Dendritic cell treated with granulocyte-macrophage colony-stimulating factor and Interleukin-4, amounts not matched to agents 40 ng/mL and 50 ng/mL, for 4 days (primary cell): ENCODE measurements at regions not wholly inside any gene's neighbourhood (a gene's known extent, or its start where the extent isn't known, plus 50 kb on each side); places are given as distances from the start of the nearest gene placed in this dataset.

Source experiments
- H3K27ac Mint-ChIP-seq: one replicate; pipeline ENCODE4 v1.8.0; 2022; ENCODE audit warnings: mild to moderate bottlenecking, mixed read lengths
- H3K27me3 Mint-ChIP-seq: one replicate; pipeline ENCODE4 v1.8.0; 2022; ENCODE audit warnings: mild to moderate bottlenecking, mixed read lengths
- H3K36me3 Mint-ChIP-seq: one replicate; pipeline ENCODE4 v1.8.0; 2022; ENCODE audit warnings: low read depth, mixed read lengths
- H3K4me1 Mint-ChIP-seq: one replicate; pipeline ENCODE4 v1.8.0; 2022; ENCODE audit warnings: low read depth, mixed read lengths
- H3K4me3 Mint-ChIP-seq: one replicate; pipeline ENCODE4 v1.8.0; 2022; ENCODE audit warnings: mild to moderate bottlenecking, moderate library complexity, mixed read lengths
- H3K9me3 Mint-ChIP-seq: one replicate; pipeline ENCODE4 v1.8.0; 2022; ENCODE audit warnings: mixed read lengths
- intact Hi-C: fragments of 100-400 bp; cut with micrococcal nuclease; formaldehyde crosslinking; loops from one replicate; pipeline ENCODE4 v1.15.0; 2022

DNA sequence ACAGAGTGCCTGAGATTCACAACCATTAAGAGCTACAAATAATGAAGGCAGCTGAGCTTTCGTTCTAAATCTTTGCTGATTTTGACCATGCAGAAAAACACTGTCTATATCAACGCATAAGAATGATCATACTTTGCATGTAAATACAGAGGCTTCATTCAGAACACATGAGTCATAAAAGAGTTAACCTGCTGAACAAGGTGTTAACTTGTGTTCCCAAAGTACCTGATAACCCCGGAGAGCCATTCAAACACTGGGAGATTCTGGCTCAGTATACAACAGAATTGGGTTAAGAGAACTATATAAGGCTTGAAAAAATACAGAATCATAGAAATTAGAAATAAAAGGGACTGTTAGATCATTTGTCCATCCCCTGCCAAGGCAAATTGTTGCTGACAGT lies 964.3 kb upstream of the TENM3 start:
- intact Hi-C loops: no loop called here
- Mint-ChIP-seq H3K27me3 (no peaks in the 10 kb centered on the region), H3K9me3 (no peaks in the 10 kb centered on the region), H3K4me1 (no peaks in the 10 kb centered on the region), H3K27ac (no peak overlapping the region), H3K4me3 (no peak overlapping the region), H3K36me3 (no peaks in the 10 kb centered on the region)

DNA sequence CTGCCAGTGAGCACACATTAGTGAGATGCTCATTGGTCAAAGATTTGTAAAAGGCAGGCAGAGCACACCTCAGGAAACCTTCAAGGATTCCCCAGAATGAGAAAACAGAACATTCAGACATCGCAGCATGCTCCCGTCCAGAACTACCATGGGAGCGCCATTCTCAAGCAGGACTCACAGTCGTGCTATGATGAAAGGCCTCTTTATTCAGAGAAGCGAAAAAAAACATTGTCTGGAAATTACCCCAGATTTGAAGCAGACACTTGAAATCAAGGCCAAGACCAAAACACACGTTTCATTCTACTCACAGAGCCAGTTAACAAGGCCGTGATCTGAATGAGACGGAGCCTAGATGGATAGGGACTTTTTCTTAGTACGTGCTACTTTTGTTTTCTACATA lies 961.8 kb upstream of the TENM3 start:
- Mint-ChIP-seq H3K4me1 (no peaks in the 10 kb centered on the region), H3K27me3 (no peaks in the 10 kb centered on the region), H3K9me3 (no peaks in the 10 kb centered on the region), H3K4me3 (no peak overlapping the region), H3K27ac (no peak overlapping the region), H3K36me3 (no peaks in the 10 kb centered on the region)
- intact Hi-C loops: no loop called here

DNA sequence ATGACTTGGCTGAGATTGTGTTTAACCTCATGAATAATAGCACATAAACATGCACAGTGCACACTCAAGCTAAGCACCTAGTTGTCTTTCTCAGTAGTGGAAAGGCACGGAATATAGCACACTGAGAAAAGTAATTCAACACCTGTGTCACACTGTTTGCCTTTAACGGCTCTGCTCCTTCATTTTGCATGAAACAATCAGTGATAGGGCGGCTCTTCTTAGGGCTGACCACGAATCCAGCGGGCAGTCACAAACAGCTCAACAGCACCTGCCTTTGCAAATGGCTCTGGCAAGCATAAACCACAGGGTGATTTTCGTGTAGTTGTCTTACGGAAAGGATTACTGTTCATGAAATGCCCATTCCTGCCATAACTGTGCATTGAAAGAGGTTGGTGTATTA lies 954.0 kb upstream of the TENM3 start:
- Mint-ChIP-seq H3K4me3 (no peak overlapping the region), H3K36me3 (no peaks in the 10 kb centered on the region), H3K27me3 (no peaks in the 10 kb centered on the region), H3K9me3 (no peaks in the 10 kb centered on the region), H3K27ac (no peak overlapping the region), H3K4me1 (no peaks in the 10 kb centered on the region)
- intact Hi-C loops: no loop called here

GRCh38 chr4:181291615-181292014 lies 951.6 kb upstream of the TENM3 start:
- no peak overlapping the region for H3K27ac Mint-ChIP-seq
- no peaks in the 10 kb centered on the region for H3K9me3 Mint-ChIP-seq
- H3K4me3 Mint-ChIP-seq: no peak overlapping the region
- H3K36me3 Mint-ChIP-seq: no peaks in the 10 kb centered on the region
- intact Hi-C loops: no loop called here
- H3K27me3 Mint-ChIP-seq: no peaks in the 10 kb centered on the region
- no peaks in the 10 kb centered on the region for H3K4me1 Mint-ChIP-seq

DNA sequence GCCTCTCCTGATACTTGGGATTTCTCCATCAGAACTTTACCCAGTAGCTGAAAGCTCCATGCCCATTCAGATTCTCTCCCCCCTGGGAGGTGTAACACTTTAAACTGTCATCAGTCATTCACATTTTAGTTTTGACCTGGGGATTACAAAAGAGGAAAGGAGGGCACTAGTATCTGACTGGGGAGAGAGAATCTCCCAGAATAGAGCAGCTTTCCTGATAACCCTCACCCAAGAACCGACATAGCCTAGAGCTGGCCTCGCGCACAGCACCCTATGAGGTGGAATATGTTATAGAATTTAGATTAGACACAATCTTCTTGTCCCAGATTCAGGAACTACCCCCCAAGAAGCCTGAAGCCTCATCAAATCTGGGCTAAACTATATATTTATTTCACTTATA lies 950.2 kb upstream of the TENM3 start:
- H3K4me1 Mint-ChIP-seq: no peaks in the 10 kb centered on the region
- no peaks in the 10 kb centered on the region for H3K36me3 Mint-ChIP-seq
- no peaks in the 10 kb centered on the region for H3K9me3 Mint-ChIP-seq
- intact Hi-C loops: no loop called here
- no peaks in the 10 kb centered on the region for H3K27me3 Mint-ChIP-seq
- H3K27ac Mint-ChIP-seq: no peak overlapping the region
- no peak overlapping the region for H3K4me3 Mint-ChIP-seq

DNA sequence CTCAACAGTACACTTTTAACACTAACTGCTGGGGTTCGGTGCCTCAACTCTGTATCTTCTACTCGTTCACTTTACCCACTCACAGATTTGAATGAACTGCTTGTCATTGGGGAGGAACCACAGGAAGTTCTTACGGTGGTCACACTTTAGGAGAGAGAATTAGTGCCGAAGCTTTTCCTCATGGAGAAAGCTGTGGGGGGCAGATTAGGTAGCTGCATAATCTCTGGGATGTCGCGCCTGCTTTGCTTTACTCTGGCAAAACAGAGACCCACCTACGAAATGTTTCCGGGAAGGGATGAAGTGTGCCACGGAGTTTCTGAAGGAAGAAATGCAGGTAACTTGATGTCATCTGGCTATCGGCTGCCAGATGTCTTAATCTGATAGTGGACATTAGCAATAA lies 949.7 kb upstream of the TENM3 start:
- Mint-ChIP-seq H3K36me3 (no peaks in the 10 kb centered on the region), H3K4me1 (no peaks in the 10 kb centered on the region), H3K4me3 (no peak overlapping the region)

GRCh38 chr4:181294421-181294820 lies 948.8 kb upstream of the TENM3 start:
- intact Hi-C loops: no loop called here
- H3K27ac Mint-ChIP-seq: no peak overlapping the region
- H3K4me1 Mint-ChIP-seq: no peaks in the 10 kb centered on the region
- H3K9me3 Mint-ChIP-seq: no peaks in the 10 kb centered on the region
- no peaks in the 10 kb centered on the region for H3K36me3 Mint-ChIP-seq
- H3K4me3 Mint-ChIP-seq: no peak overlapping the region
- H3K27me3 Mint-ChIP-seq: no peaks in the 10 kb centered on the region

More for the DNA sequence above, 949.7 kb upstream of the TENM3 start:
- intact Hi-C loops: no loop called here
- no peaks in the 10 kb centered on the region for H3K27me3 Mint-ChIP-seq
- H3K27ac Mint-ChIP-seq: no peak overlapping the region
- H3K9me3 Mint-ChIP-seq: no peaks in the 10 kb centered on the region

DNA sequence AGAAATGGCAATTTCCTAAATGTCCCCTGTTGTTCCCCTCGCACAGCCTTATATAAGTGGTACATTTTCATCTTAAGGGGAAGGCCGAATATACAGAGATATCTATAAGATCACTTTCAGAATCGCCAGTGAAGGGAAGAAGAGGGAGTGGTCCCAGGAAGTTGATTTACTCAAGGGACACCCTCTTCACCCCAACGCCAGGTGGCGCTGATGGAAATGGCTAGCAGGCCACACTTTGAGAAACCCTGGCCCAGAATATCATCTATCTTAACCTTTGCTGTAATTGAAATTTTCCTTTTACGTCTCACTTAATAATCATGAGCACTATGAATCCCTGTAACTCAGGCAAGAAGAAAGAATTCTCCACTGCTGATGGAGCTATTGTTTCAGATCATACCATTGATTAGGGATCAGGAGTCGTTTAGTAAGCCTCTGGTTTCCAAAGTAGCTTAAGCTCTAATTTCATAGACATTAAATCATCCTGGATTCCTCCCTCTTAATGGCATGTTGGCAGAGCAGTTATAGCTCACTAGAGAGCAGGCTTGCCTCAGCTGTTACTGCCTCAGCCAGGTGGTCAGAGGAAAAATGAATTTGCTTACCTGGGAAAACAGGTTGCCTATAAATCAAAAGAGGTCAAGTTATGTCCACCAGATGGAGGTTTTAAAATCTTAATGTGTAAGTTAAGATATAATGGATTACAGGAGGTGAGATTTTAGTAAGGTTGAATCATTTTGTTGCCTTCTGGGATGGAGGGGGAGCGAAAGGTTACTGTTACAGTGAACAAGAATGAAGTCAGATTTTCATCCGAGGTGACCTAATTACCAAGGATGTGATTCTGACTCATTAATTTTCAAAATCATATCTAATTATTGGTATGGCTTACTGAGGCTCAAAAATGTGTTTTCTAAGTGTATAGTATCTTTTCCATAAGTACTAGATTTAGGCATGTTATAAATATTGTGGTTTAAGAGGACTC lies 941.2 kb upstream of the TENM3 start:
- H3K27ac Mint-ChIP-seq: no peak overlapping the region
- H3K27me3 Mint-ChIP-seq: no peaks in the 10 kb centered on the region
- no peaks in the 10 kb centered on the region for H3K4me1 Mint-ChIP-seq
- H3K36me3 Mint-ChIP-seq: no peaks in the 10 kb centered on the region
- intact Hi-C loops: loop anchor here (2.0 kb wide), 1 partner anchor 227 kb away; no protein-coding TSS in a partner anchor
- no peaks in the 10 kb centered on the region for H3K9me3 Mint-ChIP-seq
- H3K4me3 Mint-ChIP-seq: no peak overlapping the region

DNA sequence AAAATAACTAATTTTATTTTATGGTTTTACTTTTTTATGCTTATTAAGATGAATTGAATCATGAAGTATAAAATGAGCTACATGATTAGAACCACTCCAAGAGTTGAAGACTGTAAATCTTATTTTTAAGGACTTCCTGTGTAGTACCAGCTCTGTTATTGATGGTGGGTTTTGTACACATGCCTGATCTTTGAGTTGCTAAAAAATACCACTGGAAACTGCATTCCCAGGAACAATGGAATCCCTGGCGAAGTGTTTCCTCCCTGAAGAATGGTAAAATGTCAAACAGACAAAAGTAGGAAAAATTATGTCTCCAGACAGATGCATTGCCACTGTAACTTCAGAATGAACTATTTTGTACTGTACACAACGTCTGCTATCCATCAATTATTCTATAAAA lies 935.4 kb upstream of the TENM3 start:
- Mint-ChIP-seq H3K36me3 (no peaks in the 10 kb centered on the region), H3K27me3 (no peaks in the 10 kb centered on the region), H3K4me3 (no peak overlapping the region), H3K27ac (no peak overlapping the region), H3K9me3 (no peaks in the 10 kb centered on the region), H3K4me1 (no peaks in the 10 kb centered on the region)
- intact Hi-C loops: no loop called here

DNA sequence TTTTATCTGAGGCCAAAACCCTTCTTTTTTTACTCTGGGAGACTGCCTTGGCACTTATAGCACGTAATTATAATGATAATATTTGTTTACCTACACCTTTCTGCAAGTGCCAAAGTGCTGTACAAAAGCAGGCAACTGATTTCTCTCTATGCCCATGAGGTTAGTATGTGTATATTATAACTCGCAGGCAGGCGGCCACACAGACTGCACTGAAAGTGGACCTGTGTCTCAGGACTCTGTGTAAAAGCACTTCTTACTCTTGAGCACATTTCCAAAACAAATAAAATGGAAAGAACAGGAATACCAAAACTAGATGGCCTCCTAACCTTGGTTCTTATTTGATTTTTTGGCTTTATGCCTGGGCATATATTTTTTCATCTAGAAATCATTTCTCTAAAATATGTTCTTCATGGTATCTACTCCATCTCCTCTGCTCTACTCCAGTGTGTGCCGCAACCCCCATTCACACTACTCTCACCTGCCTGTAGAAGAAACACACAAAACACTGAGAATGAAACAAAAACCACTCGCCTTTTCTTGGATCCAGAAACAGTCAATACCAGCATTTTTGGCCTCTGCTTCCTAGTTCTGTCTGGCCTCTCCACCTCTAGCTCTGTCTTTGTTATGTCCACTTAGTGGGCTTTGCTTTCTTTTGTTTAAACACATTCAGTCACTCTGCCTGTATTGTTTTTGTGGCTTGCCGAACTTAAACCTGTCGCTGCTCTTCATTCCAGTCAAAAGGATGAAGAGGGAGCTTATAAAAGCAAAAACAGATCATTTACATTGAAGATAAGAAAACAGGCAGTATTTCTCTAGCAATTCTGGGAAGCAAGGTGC lies 934.5 kb upstream of the TENM3 start:
- Mint-ChIP-seq H3K27ac (no peak overlapping the region), H3K4me3 (no peak overlapping the region), H3K4me1 (no peaks in the 10 kb centered on the region), H3K27me3 (no peaks in the 10 kb centered on the region), H3K9me3 (no peaks in the 10 kb centered on the region), H3K36me3 (no peaks in the 10 kb centered on the region)
- intact Hi-C loops: no loop called here

- intact Hi-C loops: no loop called here
- no peaks in the 10 kb centered on the region for H3K27me3 Mint-ChIP-seq
- H3K9me3 Mint-ChIP-seq: no peaks in the 10 kb centered on the region
- no peaks in the 10 kb centered on the region for H3K36me3 Mint-ChIP-seq
- no peaks in the 10 kb centered on the region for H3K4me1 Mint-ChIP-seq
- no peak overlapping the region for H3K4me3 Mint-ChIP-seq
- H3K27ac Mint-ChIP-seq: no peak overlapping the region
Observed at GRCh38 chr4:181312066-181312465, 931.1 kb upstream of the TENM3 start.

DNA sequence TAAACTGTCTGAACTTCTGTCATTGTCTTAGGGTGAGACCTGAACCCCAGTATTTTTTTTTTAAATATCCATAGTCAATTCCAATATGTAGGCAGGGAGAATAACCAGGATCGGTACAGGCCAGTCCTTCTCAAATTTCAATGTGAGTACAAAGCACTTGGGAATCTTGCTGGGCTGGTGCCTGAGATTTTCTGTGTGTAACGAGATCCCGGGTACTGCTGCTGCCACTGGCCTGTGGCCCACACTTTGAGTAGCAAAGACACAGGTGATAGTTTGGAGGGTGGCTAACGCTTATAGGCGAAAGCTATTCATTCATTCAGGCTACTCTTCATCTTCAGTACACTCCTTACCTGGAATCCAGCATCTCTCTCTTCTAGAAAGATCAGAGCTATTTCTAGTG lies 923.6 kb upstream of the TENM3 start:
- intact Hi-C loops: no loop called here
- no peaks in the 10 kb centered on the region for H3K4me1 Mint-ChIP-seq
- no peaks in the 10 kb centered on the region for H3K27me3 Mint-ChIP-seq
- H3K27ac Mint-ChIP-seq: no peak overlapping the region
- no peaks in the 10 kb centered on the region for H3K36me3 Mint-ChIP-seq
- no peaks in the 10 kb centered on the region for H3K9me3 Mint-ChIP-seq
- H3K4me3 Mint-ChIP-seq: no peak overlapping the region

DNA sequence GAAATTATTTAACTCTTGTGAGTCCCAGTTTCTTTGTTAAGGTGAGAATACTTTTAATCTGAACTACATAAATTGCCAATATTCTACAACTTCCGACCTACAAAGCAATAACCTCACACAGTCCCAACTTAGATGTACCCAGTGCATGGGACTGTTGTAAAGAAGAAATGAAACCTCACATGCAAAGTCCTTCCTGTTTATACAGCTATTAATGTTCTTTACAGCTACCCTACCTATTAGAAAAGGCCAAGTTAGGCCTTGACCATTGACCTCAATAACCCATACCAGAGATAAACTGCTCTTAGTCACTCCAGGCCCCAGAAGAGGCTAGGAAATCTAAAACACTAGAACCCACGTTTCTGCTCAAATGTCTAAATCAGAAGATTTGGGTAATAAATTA lies 920.1 kb upstream of the TENM3 start:
- Mint-ChIP-seq H3K4me3 (no peak overlapping the region), H3K9me3 (peaks cover 13% of the 10 kb centered on the region), H3K27me3 (no peaks in the 10 kb centered on the region), H3K36me3 (no peaks in the 10 kb centered on the region), H3K27ac (no peak overlapping the region), H3K4me1 (no peaks in the 10 kb centered on the region)
- intact Hi-C loops: no loop called here

DNA sequence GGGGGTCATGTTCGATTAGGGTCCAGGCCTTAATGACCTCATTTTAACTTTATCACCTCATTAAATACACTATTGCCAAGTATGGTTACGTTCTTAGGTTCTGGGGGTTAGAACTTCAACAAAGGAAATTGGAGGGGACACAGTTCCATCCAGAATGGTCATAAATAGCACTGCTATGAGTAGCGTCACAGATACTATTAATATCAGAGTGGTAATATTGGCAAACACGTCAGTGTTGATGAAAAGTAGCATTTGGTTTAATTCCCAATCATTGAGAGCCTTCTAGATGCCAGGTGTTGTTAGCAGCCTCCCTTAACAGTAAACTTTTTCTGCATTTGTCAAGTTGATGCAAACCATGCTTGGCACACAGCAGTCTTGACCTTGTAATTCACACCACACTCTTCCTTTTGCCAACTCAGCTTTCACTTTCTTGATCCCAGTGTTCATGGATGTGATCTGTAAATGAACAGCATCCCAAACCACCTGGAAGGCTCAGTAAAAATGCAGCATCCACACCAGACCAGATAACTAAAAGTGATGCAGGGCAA lies 912.5 kb upstream of the TENM3 start:
- Mint-ChIP-seq H3K4me1 (no peaks in the 10 kb centered on the region), H3K9me3 (peaks cover 13% of the 10 kb centered on the region), H3K36me3 (no peaks in the 10 kb centered on the region)

More for the DNA sequence above, 912.5 kb upstream of the TENM3 start:
- intact Hi-C loops: no loop called here
- no peak overlapping the region for H3K4me3 Mint-ChIP-seq
- no peaks in the 10 kb centered on the region for H3K27me3 Mint-ChIP-seq
- H3K27ac Mint-ChIP-seq: no peak overlapping the region
